ENCODE measurements at regions not wholly inside any gene's neighbourhood (a gene's known extent, or its start where the extent isn't known, plus 50 kb on each side); places are given as distances from the start of the nearest gene placed in this dataset.

DNA sequence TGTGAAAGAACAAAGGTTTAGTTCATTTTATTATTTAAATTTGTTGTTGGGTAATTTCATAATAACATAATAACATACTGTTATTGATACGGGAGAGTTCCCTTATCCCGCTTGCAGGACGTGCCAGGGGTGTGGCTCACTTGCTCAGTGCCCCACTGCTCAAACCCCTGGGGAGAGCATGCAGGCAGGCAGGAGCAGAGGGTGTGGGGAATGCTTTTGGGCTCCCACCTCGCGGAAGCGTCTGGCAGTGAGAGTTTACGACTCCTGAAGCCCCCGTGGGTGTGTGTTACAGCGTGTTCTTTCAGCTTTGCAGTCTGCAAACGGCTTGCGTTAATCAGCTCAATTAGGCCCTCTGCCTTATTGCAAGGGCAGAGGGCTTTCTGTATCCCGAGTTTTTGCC, 675.9 kb downstream of the SEMA5A start:
- intact Hi-C loops (cut with micrococcal nuclease) = no loop called here
- no TSS peak for BruUV-seq (replicated peaks)

More for the DNA sequence above, 675.9 kb downstream of the SEMA5A start:
- RAD21 ChIA-PET (ENCODE audit: low non-redundant PET in 1 of 2, low total read pairs in 2 of 2, uncharacterized antibody in 2 of 2, unreplicated experiment in 2 of 2) = no interaction called here
- Histone ChIP-seq H3K79me2 (ENCODE audit: insufficient read depth, low read length) (no peaks in the 10 kb centered on the region), H3K27ac (ENCODE audit: low read depth, low read length) (no peak overlapping the region), H3K4me2 (ENCODE audit: low read length) (no peak overlapping the region), H3K9me2 (ENCODE audit: insufficient read depth) (no peaks in the 10 kb centered on the region), H4K20me1 (ENCODE audit: insufficient read depth) (no peaks in the 10 kb centered on the region), H3K9ac (ENCODE audit: low read length) (no peak overlapping the region), H3K4me1 (ENCODE audit: control insufficient read depth in 1 of 2, insufficient read depth in 2 of 2, low read length in 2 of 2) (no peaks in the 10 kb centered on the region), H2AFZ (ENCODE audit: low read depth, low read length, poor library complexity, severe bottlenecking) (no peak overlapping the region), H3K9me3 (ENCODE audit: control insufficient read depth in 1 of 2, insufficient read depth in 1 of 2, low read depth in 1 of 2, low read length in 2 of 2) (peaks cover 0 to 22% of the 10 kb centered on the region in 2 experiments; a peak in 2 of 4 replicates), H3K4me3 (replicated peaks in 1 of 2; ENCODE audit: low read depth in 1 of 2, low read length in 2 of 2) (no peak overlapping the region), H3K36me3 (ENCODE audit: control insufficient read depth in 1 of 2, insufficient read depth in 2 of 2, low read length in 2 of 2) (no peaks in the 10 kb centered on the region), H3K27me3 (ENCODE audit: insufficient read depth, low read length) (no peaks in the 10 kb centered on the region)
- CTCF ChIA-PET = no interaction called here
- POLR2A ChIA-PET = no interaction called here
- no peak for TF ChIP-seq EZH2 (IDR thresholded peaks at IDR 0.05)
- TF ChIP-seq, protein P1, sequence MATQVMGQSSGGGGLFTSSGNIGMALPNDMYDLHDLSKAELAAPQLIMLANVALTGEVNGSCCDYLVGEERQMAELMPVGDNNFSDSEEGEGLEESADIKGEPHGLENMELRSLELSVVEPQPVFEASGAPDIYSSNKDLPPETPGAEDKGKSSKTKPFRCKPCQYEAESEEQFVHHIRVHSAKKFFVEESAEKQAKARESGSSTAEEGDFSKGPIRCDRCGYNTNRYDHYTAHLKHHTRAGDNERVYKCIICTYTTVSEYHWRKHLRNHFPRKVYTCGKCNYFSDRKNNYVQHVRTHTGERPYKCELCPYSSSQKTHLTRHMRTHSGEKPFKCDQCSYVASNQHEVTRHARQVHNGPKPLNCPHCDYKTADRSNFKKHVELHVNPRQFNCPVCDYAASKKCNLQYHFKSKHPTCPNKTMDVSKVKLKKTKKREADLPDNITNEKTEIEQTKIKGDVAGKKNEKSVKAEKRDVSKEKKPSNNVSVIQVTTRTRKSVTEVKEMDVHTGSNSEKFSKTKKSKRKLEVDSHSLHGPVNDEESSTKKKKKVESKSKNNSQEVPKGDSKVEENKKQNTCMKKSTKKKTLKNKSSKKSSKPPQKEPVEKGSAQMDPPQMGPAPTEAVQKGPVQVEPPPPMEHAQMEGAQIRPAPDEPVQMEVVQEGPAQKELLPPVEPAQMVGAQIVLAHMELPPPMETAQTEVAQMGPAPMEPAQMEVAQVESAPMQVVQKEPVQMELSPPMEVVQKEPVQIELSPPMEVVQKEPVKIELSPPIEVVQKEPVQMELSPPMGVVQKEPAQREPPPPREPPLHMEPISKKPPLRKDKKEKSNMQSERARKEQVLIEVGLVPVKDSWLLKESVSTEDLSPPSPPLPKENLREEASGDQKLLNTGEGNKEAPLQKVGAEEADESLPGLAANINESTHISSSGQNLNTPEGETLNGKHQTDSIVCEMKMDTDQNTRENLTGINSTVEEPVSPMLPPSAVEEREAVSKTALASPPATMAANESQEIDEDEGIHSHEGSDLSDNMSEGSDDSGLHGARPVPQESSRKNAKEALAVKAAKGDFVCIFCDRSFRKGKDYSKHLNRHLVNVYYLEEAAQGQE (IDR thresholded peaks at IDR 0.05; ENCODE audit: low read depth) = no peak
- no peak for TF ChIP-seq POLR2A (IDR thresholded peaks at IDR 0.05; ENCODE audit: borderline replicate concordance, extremely low read depth, insufficient read depth, insufficient read length)
- TF ChIP-seq, protein P2, sequence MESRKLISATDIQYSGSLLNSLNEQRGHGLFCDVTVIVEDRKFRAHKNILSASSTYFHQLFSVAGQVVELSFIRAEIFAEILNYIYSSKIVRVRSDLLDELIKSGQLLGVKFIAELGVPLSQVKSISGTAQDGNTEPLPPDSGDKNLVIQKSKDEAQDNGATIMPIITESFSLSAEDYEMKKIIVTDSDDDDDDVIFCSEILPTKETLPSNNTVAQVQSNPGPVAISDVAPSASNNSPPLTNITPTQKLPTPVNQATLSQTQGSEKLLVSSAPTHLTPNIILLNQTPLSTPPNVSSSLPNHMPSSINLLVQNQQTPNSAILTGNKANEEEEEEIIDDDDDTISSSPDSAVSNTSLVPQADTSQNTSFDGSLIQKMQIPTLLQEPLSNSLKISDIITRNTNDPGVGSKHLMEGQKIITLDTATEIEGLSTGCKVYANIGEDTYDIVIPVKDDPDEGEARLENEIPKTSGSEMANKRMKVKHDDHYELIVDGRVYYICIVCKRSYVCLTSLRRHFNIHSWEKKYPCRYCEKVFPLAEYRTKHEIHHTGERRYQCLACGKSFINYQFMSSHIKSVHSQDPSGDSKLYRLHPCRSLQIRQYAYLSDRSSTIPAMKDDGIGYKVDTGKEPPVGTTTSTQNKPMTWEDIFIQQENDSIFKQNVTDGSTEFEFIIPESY (IDR thresholded peaks at IDR 0.05; ENCODE audit: extremely low read depth, insufficient replicate concordance, low read length) = no peak
- TF ChIP-seq SP1 (IDR thresholded peaks at IDR 0.05; ENCODE audit: low read depth) = no peak
- TF ChIP-seq YY1 (IDR thresholded peaks at IDR 0.05; ENCODE audit: extremely low read depth, insufficient replicate concordance, low read depth, low read length) = no peak
- no peak for TF ChIP-seq POLR2AphosphoS5 (IDR thresholded peaks at IDR 0.05; ENCODE audit: low read depth, low read length)
- TF ChIP-seq CBX3 (IDR thresholded peaks at IDR 0.05; ENCODE audit: low read depth) = no peak
- TF ChIP-seq EZH2phosphoT487 (IDR thresholded peaks at IDR 0.05; ENCODE audit: borderline replicate concordance) = no peak
- no peak for ATAC-seq
- no peak for DNase-seq (ENCODE audit: low read depth, low spot score)
